AG10803 (cell line): ENCODE measurements at regions not wholly inside any gene's neighbourhood (a gene's known extent, or its start where the extent isn't known, plus 50 kb on each side); places are given as distances from the start of the nearest gene placed in this dataset.

Experiments
- DNase-seq: peaks from one replicate; pipeline ENCODE4 v3.0.0; 2010; ENCODE audit warnings: low read depth
- H3K4me3 ChIP-seq: 2 replicates; pipeline ENCODE4 v1.5.1; 2011; ENCODE audit warnings: mild to moderate bottlenecking, low read length, control low read depth
- TF ChIP-seq, protein P1 (sequence below): conservative IDR thresholded peaks from 2 replicates; pipeline ENCODE4 v1.5.1; 2011; ENCODE audit warnings: mild to moderate bottlenecking, low read length, control low read depth, inconsistent platforms

DNA sequence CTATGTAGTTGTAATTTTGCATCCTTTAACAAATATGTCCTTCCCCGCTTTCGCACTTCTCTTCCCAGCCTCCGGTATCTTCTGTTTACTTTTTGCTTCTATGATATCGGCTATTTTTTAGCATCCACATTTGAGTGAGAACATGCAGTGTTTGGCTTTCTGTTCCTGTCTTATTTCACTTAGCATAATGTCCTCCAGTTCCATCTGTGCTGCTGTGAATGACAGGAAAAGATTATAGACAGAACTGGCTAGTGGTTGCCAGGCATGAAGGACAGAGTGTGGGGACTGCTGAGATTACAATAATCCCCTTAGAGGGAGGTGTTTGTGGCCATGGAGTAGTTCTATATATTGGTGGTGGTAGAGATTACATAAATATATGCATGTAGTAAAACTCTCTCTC lies 588.6 kb downstream of the NLGN4X start:
- TF ChIP-seq, protein P1, sequence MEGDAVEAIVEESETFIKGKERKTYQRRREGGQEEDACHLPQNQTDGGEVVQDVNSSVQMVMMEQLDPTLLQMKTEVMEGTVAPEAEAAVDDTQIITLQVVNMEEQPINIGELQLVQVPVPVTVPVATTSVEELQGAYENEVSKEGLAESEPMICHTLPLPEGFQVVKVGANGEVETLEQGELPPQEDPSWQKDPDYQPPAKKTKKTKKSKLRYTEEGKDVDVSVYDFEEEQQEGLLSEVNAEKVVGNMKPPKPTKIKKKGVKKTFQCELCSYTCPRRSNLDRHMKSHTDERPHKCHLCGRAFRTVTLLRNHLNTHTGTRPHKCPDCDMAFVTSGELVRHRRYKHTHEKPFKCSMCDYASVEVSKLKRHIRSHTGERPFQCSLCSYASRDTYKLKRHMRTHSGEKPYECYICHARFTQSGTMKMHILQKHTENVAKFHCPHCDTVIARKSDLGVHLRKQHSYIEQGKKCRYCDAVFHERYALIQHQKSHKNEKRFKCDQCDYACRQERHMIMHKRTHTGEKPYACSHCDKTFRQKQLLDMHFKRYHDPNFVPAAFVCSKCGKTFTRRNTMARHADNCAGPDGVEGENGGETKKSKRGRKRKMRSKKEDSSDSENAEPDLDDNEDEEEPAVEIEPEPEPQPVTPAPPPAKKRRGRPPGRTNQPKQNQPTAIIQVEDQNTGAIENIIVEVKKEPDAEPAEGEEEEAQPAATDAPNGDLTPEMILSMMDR = no peak
- H3K4me3 ChIP-seq = no peak overlapping the region
- no peak for DNase-seq

DNA sequence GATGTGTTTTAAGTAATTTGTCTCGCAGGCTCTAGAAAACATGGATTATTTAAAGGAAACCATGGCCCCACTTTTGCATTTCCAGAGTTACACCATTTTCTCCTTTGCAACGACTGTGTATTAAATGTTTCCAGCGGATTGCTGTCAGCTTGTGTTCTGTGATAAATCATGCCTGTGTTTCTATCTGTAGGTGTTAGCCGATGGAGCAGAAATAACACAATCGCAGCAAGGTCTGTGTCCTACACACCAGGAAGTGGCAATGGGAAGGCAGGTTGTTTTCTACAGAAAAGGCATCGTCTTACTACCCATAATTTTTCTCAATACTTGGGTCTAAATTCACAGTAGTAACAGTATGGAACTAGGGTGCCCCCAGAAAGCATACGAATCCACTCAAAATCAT lies 590.1 kb downstream of the NLGN4X start:
- no peak for DNase-seq
- TF ChIP-seq, protein P1 = no peak
- H3K4me3 ChIP-seq = no peak overlapping the region

DNA sequence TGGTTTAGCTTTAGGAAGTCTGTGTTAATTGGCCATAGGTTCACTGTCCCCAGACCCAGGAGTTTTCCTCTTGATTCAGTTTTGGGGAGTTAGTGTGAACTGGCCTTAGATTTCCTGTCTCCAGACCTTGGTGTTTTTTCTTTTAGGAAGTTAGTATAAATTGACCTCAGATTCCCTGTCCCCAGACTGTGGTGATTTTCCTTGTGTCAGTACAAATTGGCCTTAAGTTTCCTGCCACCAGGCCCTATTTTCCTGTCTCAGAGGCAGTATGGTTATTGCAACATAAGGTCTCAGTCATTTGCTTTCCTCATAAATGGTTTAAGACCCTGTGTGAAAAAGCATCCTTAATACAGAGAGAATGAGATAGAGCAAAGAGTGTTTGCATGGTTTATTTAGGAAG lies 595.8 kb downstream of the NLGN4X start:
- no peak overlapping the region for H3K4me3 ChIP-seq
- TF ChIP-seq, protein P1 = no peak
- DNase-seq = no peak

DNA sequence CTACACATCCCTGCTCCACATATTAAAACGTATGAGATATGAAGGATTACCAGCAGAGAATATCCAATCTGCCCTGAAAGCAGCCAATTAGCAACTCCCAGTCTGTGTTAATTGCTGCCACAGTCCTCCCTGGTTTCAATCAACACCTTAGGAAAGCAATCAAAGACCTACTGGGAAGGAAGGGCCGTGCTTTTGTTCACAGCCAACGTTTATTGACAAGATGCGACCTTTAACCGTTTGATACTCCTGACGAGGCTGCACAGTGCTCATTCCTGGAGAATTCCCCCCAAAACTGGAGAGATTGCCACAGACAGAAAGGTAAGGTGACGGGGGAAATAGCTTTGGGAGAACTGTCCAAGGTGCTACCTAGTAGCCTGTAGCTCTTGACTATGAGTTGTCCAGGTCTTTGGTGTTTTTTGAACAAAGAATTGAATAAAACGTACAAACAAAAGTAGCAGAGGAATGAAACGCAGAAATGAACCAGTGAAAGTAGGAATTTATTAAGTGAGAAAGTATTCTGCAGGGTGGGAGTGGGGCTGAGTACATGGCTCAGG lies 596.5 kb downstream of the NLGN4X start:
- no peak for DNase-seq
- TF ChIP-seq, protein P1 = no peak
- no peak overlapping the region for H3K4me3 ChIP-seq

DNA sequence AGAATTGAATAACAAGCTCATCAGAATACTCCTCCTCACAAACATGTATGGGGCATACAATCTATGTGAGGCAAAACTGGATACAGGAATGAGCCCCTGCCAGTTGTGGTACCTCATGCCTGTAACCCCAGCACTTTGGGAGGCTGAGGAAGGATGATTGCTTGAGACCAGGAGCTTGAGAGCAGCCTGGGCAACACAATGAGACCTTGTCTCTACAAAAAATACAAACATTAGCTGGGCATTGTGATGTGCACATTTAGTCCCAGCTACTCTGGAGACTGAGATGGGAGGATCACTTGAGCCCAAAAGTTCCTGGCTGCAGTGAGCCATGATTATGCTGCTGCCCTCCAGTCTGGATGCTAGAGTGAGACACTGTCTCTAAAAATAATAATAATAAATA lies 611.0 kb downstream of the NLGN4X start:
- TF ChIP-seq, protein P1 = no peak
- no peak overlapping the region for H3K4me3 ChIP-seq
- no peak for DNase-seq

DNA sequence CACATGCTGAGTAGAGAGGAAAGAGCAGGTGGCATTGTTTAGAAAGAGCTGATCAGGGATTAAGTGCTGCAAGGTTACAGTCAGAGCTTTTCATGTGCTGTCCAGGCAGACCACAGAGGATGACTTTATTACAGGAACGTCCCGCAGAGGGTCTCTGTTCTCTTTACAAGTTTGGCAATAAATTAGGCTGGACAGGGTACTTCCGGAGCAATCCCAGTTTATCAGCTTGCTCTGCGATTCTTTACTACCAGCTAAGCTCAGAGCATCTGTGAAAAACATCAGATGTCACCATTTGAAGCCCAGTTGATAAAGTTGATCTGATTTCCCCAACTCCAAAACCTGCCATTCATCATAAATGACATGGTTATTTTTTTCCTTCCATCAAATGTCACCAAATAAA lies 633.1 kb downstream of the NLGN4X start:
- DNase-seq = no peak
- H3K4me3 ChIP-seq = no peak overlapping the region
- TF ChIP-seq, protein P1 = no peak

DNA sequence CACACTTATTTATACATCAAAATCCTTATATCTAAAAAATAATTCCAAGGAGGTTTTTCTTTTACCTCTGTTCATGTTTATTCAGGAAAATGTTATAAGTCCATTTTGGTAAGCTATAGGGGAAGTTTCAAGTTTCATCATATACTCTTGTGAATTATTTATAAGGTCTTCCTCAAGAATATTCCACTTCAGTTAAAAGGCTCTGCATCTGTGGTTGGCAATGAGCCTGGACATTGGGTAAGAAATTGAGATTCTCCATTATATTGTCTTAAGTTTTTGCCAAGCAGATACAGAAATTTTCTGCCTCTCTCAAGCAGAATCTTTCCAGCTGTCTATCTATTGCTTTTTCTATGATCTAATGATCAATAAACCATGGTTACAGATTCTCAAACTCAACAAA lies 641.9 kb downstream of the NLGN4X start:
- TF ChIP-seq, protein P1 = no peak
- DNase-seq = no peak
- H3K4me3 ChIP-seq = no peak overlapping the region
